ENCODE measurements at regions not wholly inside any gene's neighbourhood (a gene's known extent, or its start where the extent isn't known, plus 50 kb on each side); places are given as distances from the start of the nearest gene placed in this dataset.

- no peak for TF ChIP-seq BCL11A (tag by site-specific recombination; IDR thresholded peaks at IDR 0.05; ENCODE audit: low read depth)
- TF ChIP-seq ZNF510 (tag by site-specific recombination; IDR thresholded peaks at IDR 0.05; ENCODE audit: insufficient replicate concordance): no peak
- no peak for TF ChIP-seq PRDM1 (tag by site-specific recombination; IDR thresholded peaks at IDR 0.05)
- TF ChIP-seq ZNF324 (tag by site-specific recombination; IDR thresholded peaks at IDR 0.05): no peak
- TF ChIP-seq ZNF785 (tag by site-specific recombination; IDR thresholded peaks at IDR 0.05): no peak
Observed at GRCh38 chr6:3904518-3904917, 55.3 kb downstream of the FAM50B start (continued).

- POLR2A ChIA-PET: no interaction called here
Observed at GRCh38 chr6:3905945-3906845, 57.0 kb downstream of the FAM50B start.

GRCh38 chr6:3906846-3907151 is 57.6 kb downstream of the FAM50B start:
- Histone ChIP-seq H3K27ac (ENCODE audit: extremely low read depth, low read depth, low read length) (no peak overlapping the region), H3K4me3 (ENCODE audit: low read depth, low read length) (no peak overlapping the region), H3K4me1 (ENCODE audit: control insufficient read depth, insufficient read depth, low read length) (peaks cover 13% of the 10 kb centered on the region), H3K9me3 (ENCODE audit: control insufficient read depth, insufficient read depth, low read depth, low read length) (no peaks in the 10 kb centered on the region), H3K36me3 (ENCODE audit: control insufficient read depth in 2 of 2, insufficient read depth in 1 of 2, low read length in 2 of 2) (no peaks in the 10 kb centered on the region)
- POLR2A ChIA-PET: no interaction called here
- CTCF ChIA-PET: no interaction called here
- no peak for TF ChIP-seq ZNF214 (tag by site-specific recombination; IDR thresholded peaks at IDR 0.05; ENCODE audit: borderline replicate concordance)
- no peak for TF ChIP-seq ZNF211 (tag by site-specific recombination; IDR thresholded peaks at IDR 0.05; ENCODE audit: low read depth)
- TF ChIP-seq TSHZ1 (tag by site-specific recombination; IDR thresholded peaks at IDR 0.05; ENCODE audit: borderline replicate concordance): no peak
- TF ChIP-seq ZNF626 (tag by site-specific recombination; IDR thresholded peaks at IDR 0.05): no peak
- no peak for TF ChIP-seq ZFP69B (tag by site-specific recombination; IDR thresholded peaks at IDR 0.05)
- no peak for TF ChIP-seq RBAK (tag by site-specific recombination; IDR thresholded peaks at IDR 0.05)
- no peak for TF ChIP-seq ZBTB48 (tag by site-specific recombination; IDR thresholded peaks at IDR 0.05)
- no peak for TF ChIP-seq KLF8 (tag by site-specific recombination; IDR thresholded peaks at IDR 0.05)
- TF ChIP-seq KLF17 (tag by site-specific recombination; IDR thresholded peaks at IDR 0.05): no peak
- TF ChIP-seq ZNF514 (tag by site-specific recombination; IDR thresholded peaks at IDR 0.05): no peak
- no peak for TF ChIP-seq ZNF280C (tag by site-specific recombination; IDR thresholded peaks at IDR 0.05)
- no peak for TF ChIP-seq ZNF175 (tag by site-specific recombination; IDR thresholded peaks at IDR 0.05)
- no peak for TF ChIP-seq ZNF692 (tag by site-specific recombination; IDR thresholded peaks at IDR 0.05)
- no peak for TF ChIP-seq ZNF311 (tag by site-specific recombination; IDR thresholded peaks at IDR 0.05; ENCODE audit: borderline replicate concordance)

More at GRCh38 chr6:3905945-3906845, 57.0 kb downstream of the FAM50B start:
- H3K4me1 ChIP-seq (ENCODE audit: control insufficient read depth, insufficient read depth, low read length): peaks cover 7% of the 10 kb centered on the region
- no peaks in the 10 kb centered on the region for H3K36me3 ChIP-seq (ENCODE audit: control insufficient read depth in 2 of 2, insufficient read depth in 1 of 2, low read length in 2 of 2)
- H3K27ac ChIP-seq (ENCODE audit: extremely low read depth, low read depth, low read length): no peak overlapping the region
- TF ChIP-seq EGR2 (tag by site-specific recombination; IDR thresholded peaks at IDR 0.05; ENCODE audit: low read depth) (0 out of 2 replicates have a peak, but pooled peaks have one; percentile 12), ZFHX2 (tag by site-specific recombination; conservative IDR thresholded peaks at IDR 0.05) (peak; percentile 45), ZNF645 (tag by site-specific recombination; IDR thresholded peaks at IDR 0.05) (no peak)
- H3K9me3 ChIP-seq (ENCODE audit: control insufficient read depth, insufficient read depth, low read depth, low read length): no peaks in the 10 kb centered on the region
- H3K4me3 ChIP-seq (ENCODE audit: low read depth, low read length): no peak overlapping the region
- CTCF ChIA-PET: interaction anchor here (0.7 kb wide), 1 partner anchor 72 kb away, joined by 3 read pairs; no protein-coding TSS in a partner anchor
